Fibroblast of mammary gland (primary cell): ENCODE measurements at regions not wholly inside any gene's neighbourhood (a gene's known extent, or its start where the extent isn't known, plus 50 kb on each side); places are given as distances from the start of the nearest gene placed in this dataset.
"Not testable (repeated sequence)": the region's sequence is repeated elsewhere in the genome, so short reads cannot be mapped to it uniquely, and the experiment has no call there.

Source experiments
- DNase-seq: peaks from one replicate; pipeline ENCODE4 v3.0.0-alpha.2; 2010; ENCODE audit warnings: low read depth
- H3K4me3 ChIP-seq: 2 replicates; pipeline ENCODE4 v1.5.1; 2011; ENCODE audit warnings: low read depth, mild to moderate bottlenecking, low read length, moderate library complexity; ENCODE audit not compliant: control insufficient read depth
- CTCF ChIP-seq: conservative IDR thresholded peaks from 2 replicates; pipeline ENCODE4 v1.5.1; 2011; ENCODE audit warnings: low read depth, low read length, inconsistent platforms; ENCODE audit not compliant: control insufficient read depth, insufficient read depth

- TF ChIP-seq CTCF = no peak
- DNase-seq = no peak
- no peak overlapping the region for H3K4me3 ChIP-seq
Measured at GRCh38 chr6:50966532-50966931, 147.9 kb downstream of the TFAP2B start.

GRCh38 chr6:50966986-50967385 is 148.3 kb downstream of the TFAP2B start:
- no peak for TF ChIP-seq CTCF
- no peak for DNase-seq
- H3K4me3 ChIP-seq = no peak overlapping the region

GRCh38 chr6:50968246-50968645 is 149.6 kb downstream of the TFAP2B start:
- not testable (repeated sequence) for H3K4me3 ChIP-seq, DNase-seq

GRCh38 chr6:50970908-50971307 is 152.2 kb downstream of the TFAP2B start:
- no peak for TF ChIP-seq CTCF
- H3K4me3 ChIP-seq = no peak overlapping the region
- no peak for DNase-seq

- DNase-seq = no peak
Measured at GRCh38 chr6:50973464-50973863, 154.8 kb downstream of the TFAP2B start.

GRCh38 chr6:50974319-50974718 is 155.6 kb downstream of the TFAP2B start:
- H3K4me3 ChIP-seq = no peak overlapping the region
- no peak for TF ChIP-seq CTCF
- no peak for DNase-seq

More at GRCh38 chr6:50973464-50973863, 154.8 kb downstream of the TFAP2B start:
- no peak overlapping the region for H3K4me3 ChIP-seq
- no peak for TF ChIP-seq CTCF

GRCh38 chr6:50975216-50975615 is 156.5 kb downstream of the TFAP2B start:
- H3K4me3 ChIP-seq = no peak overlapping the region
- TF ChIP-seq CTCF = no peak
- no peak for DNase-seq
